Osteocyte (in vitro differentiated cells): ENCODE measurements at regions not wholly inside any gene's neighbourhood (a gene's known extent, or its start where the extent isn't known, plus 50 kb on each side); places are given as distances from the start of the nearest gene placed in this dataset.
"Not testable (repeated sequence)": the region's sequence is repeated elsewhere in the genome, so short reads cannot be mapped to it uniquely, and the experiment has no call there.

Experiments
- DNase-seq: peaks from one replicate; pipeline ENCODE4 v3.0.0; 2021; ENCODE audit warnings: mixed read lengths; ENCODE audit not compliant: unreplicated experiment; ENCODE audit errors: extremely low spot score
- H3K27ac Mint-ChIP-seq: one replicate; pipeline ENCODE4 v1.8.0; 2021; ENCODE audit warnings: mild to moderate bottlenecking, mixed read lengths; ENCODE audit not compliant: unreplicated experiment
- H3K27me3 Mint-ChIP-seq: one replicate; pipeline ENCODE4 v1.8.0; 2021; ENCODE audit warnings: mixed read lengths; ENCODE audit not compliant: unreplicated experiment
- H3K36me3 Mint-ChIP-seq: one replicate; pipeline ENCODE4 v1.8.0; 2021; ENCODE audit warnings: mixed read lengths; ENCODE audit not compliant: unreplicated experiment
- H3K4me1 Mint-ChIP-seq: one replicate; pipeline ENCODE4 v1.8.0; 2021; ENCODE audit warnings: mixed read lengths; ENCODE audit not compliant: unreplicated experiment
- H3K4me3 Mint-ChIP-seq: one replicate; pipeline ENCODE4 v1.8.0; 2021; ENCODE audit warnings: mild to moderate bottlenecking, moderate library complexity, mixed read lengths; ENCODE audit not compliant: unreplicated experiment
- H3K9me3 Mint-ChIP-seq: one replicate; pipeline ENCODE4 v1.8.0; 2021; ENCODE audit warnings: mixed read lengths; ENCODE audit not compliant: unreplicated experiment
- TF ChIP-seq, protein P1 (sequence below): fragments of 200-600 bp; sonication (generic); IDR thresholded peaks from 2 replicates; pipeline ENCODE4 v1.5.0; 2021; ENCODE audit warnings: antibody characterized with exemption, mild to moderate bottlenecking, moderate library complexity

GRCh38 chr7:142626420-142627035 is 122.7 kb upstream of the PRSS1 start:
- peaks cover 12% of the 10 kb centered on the region for H3K4me1 Mint-ChIP-seq

GRCh38 chr7:142625216-142625615 is 124.1 kb upstream of the PRSS1 start:
- not testable (repeated sequence) for DNase-seq, H3K4me3 Mint-ChIP-seq, H3K9me3 Mint-ChIP-seq, H3K27ac Mint-ChIP-seq, H3K36me3 Mint-ChIP-seq
- H3K27me3 Mint-ChIP-seq = peaks cover 23% of the 10 kb centered on the region
- H3K4me1 Mint-ChIP-seq = peaks cover 12% of the 10 kb centered on the region

More at GRCh38 chr7:142626420-142627035, 122.7 kb upstream of the PRSS1 start:
- H3K36me3 Mint-ChIP-seq = no peaks in the 10 kb centered on the region
- peaks cover 16% of the 10 kb centered on the region for H3K27me3 Mint-ChIP-seq
- H3K27ac Mint-ChIP-seq = no peak overlapping the region
- TF ChIP-seq, protein P1, sequence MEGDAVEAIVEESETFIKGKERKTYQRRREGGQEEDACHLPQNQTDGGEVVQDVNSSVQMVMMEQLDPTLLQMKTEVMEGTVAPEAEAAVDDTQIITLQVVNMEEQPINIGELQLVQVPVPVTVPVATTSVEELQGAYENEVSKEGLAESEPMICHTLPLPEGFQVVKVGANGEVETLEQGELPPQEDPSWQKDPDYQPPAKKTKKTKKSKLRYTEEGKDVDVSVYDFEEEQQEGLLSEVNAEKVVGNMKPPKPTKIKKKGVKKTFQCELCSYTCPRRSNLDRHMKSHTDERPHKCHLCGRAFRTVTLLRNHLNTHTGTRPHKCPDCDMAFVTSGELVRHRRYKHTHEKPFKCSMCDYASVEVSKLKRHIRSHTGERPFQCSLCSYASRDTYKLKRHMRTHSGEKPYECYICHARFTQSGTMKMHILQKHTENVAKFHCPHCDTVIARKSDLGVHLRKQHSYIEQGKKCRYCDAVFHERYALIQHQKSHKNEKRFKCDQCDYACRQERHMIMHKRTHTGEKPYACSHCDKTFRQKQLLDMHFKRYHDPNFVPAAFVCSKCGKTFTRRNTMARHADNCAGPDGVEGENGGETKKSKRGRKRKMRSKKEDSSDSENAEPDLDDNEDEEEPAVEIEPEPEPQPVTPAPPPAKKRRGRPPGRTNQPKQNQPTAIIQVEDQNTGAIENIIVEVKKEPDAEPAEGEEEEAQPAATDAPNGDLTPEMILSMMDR = peak; percentile 50
- H3K9me3 Mint-ChIP-seq = no peaks in the 10 kb centered on the region
- H3K4me3 Mint-ChIP-seq = no peak overlapping the region
- DNase-seq = no peak

DNA sequence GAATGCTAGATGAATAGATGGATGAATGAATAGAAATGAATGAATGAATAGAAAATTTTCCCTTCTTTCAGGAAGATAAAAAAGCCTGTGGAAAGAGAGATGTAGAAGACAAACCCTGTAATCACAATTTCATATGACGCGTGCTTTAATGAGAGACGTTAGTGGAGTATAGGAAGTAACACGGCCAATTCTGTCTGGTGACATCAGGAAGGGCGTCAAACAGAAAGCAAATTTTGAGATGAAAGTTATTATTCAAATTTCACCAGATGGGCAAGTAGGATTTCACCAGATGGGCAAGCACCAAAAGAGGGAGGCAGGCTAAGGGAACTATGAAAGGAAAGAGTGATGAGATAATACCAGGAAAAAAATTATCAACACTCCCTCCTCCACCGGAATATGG is 128.9 kb upstream of the PRSS1 start:
- H3K4me1 Mint-ChIP-seq = no peaks in the 10 kb centered on the region
- H3K9me3 Mint-ChIP-seq = no peaks in the 10 kb centered on the region
- H3K36me3 Mint-ChIP-seq = no peaks in the 10 kb centered on the region
- TF ChIP-seq, protein P1 = no peak
- H3K27ac Mint-ChIP-seq = no peak overlapping the region
- peaks cover 45% of the 10 kb centered on the region for H3K27me3 Mint-ChIP-seq
- DNase-seq = no peak
- no peak overlapping the region for H3K4me3 Mint-ChIP-seq

DNA sequence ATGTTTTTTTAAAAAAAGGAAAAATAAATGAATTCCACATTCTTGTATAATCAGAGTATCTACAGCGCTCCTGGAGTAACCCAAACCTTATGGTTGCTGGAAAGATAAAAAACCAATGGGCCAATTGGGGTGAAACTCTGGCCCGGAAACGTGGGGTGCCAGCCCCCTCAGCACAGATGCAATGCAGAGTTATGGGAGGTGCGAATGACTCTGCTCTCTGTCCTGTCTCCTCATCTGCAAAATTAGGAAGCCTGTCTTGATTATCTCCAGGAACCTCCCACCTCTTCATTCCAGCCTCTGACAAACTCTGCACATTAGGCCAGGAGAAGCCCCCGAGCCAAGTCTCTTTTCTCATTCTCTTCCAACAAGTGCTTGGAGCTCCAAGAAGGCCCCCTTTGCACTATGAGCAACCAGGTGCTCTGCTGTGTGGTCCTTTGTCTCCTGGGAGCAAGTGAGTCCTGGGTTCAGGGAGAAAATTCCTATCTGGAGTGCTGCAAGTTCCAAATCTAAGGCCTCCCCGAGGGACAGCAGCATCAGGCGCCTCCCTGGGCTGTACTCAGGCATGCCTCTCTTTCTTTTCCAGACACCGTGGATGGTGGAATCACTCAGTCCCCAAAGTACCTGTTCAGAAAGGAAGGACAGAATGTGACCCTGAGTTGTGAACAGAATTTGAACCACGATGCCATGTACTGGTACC is 130.5 kb upstream of the PRSS1 start:
- no peak for DNase-seq
- H3K9me3 Mint-ChIP-seq = no peaks in the 10 kb centered on the region
- no peaks in the 10 kb centered on the region for H3K36me3 Mint-ChIP-seq
- peaks cover 51% of the 10 kb centered on the region for H3K27me3 Mint-ChIP-seq
- H3K27ac Mint-ChIP-seq = no peak overlapping the region
- no peak overlapping the region for H3K4me3 Mint-ChIP-seq
- TF ChIP-seq, protein P1 = no peak
- no peaks in the 10 kb centered on the region for H3K4me1 Mint-ChIP-seq

DNA sequence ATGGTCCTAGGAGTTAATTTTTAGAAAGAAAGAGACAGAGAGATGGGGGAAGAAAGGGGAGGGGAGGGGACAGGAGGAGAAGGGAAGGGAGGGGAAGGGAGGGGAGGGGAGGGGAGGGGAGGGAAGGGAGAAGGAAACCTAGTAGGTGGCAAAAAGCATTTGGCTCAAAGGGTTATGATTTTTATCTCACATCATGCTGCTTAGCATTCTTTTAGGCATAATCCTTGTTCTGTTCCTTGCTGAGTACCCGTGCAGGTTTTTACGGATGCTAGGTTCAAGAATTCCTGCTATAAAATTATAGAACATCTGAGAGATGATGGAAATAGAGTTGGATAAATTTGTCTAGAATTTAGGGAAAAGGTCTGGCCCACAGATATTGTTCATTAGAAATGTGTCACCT is 132.4 kb upstream of the PRSS1 start:
- Mint-ChIP-seq H3K36me3 (no peaks in the 10 kb centered on the region), H3K27me3 (peaks cover 46% of the 10 kb centered on the region), H3K4me3 (no peak overlapping the region), H3K27ac (no peak overlapping the region), H3K4me1 (peaks cover 6% of the 10 kb centered on the region), H3K9me3 (no peaks in the 10 kb centered on the region)
- DNase-seq = no peak
- TF ChIP-seq, protein P1 = no peak
